Esophagus squamous epithelium (tissue), 4 donors: ENCODE measurements at regions not wholly inside any gene's neighbourhood (a gene's known extent, or its start where the extent isn't known, plus 50 kb on each side); places are given as distances from the start of the nearest gene placed in this dataset.

Experiments used
- POLR2A ChIP-seq, 4 donors: fragments of 450-650 bp; IDR thresholded peaks; one replicate each; pipeline ENCODE4 v1.6.1; 2017; ENCODE audit warnings: antibody characterized with exemption in 4 of 4, mild to moderate bottlenecking in 4 of 4, moderate library complexity in 3 of 4
- TF ChIP-seq, protein P1 (sequence below), 6 experiments: fragments of 450-650 bp in 4 of 6; fragments of 200-600 bp in 2 of 6; sonication (generic) in 2 of 6; IDR thresholded peaks; one replicate each; pipeline ENCODE4 v1.5.1; 2016 to 2019; ENCODE audit warnings: antibody characterized with exemption in 6 of 6, mild to moderate bottlenecking in 4 of 6, moderate library complexity in 4 of 6

DNA sequence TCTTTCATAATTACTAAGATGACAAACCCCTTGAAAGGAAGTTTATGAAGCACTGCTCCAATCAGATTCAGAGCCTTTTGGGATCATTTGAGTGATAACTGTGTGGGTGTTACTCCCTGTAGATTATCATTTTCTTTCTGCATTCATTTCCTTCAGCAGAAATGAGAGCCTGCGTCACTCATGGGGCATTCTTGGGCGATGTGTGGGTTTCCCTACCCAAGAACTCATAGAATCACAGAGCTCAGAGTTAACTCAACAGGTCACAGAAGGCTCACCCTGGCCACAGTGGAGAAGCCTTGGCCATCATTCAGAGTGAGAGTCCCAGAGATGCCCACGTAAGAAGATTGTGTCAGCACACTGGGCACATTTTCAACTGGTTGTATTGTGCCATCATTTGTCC lies 401.9 kb downstream of the TLE4 start:
- no peak for TF ChIP-seq POLR2A (IDR thresholded peaks at IDR 0.05)
- TF ChIP-seq, protein P1, sequence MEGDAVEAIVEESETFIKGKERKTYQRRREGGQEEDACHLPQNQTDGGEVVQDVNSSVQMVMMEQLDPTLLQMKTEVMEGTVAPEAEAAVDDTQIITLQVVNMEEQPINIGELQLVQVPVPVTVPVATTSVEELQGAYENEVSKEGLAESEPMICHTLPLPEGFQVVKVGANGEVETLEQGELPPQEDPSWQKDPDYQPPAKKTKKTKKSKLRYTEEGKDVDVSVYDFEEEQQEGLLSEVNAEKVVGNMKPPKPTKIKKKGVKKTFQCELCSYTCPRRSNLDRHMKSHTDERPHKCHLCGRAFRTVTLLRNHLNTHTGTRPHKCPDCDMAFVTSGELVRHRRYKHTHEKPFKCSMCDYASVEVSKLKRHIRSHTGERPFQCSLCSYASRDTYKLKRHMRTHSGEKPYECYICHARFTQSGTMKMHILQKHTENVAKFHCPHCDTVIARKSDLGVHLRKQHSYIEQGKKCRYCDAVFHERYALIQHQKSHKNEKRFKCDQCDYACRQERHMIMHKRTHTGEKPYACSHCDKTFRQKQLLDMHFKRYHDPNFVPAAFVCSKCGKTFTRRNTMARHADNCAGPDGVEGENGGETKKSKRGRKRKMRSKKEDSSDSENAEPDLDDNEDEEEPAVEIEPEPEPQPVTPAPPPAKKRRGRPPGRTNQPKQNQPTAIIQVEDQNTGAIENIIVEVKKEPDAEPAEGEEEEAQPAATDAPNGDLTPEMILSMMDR (IDR thresholded peaks at IDR 0.05) = no peak
